SIG-M5 treated with dmso at 0.1 percent for 504 hours (cell line): ENCODE measurements at regions not wholly inside any gene's neighbourhood (a gene's known extent, or its start where the extent isn't known, plus 50 kb on each side); places are given as distances from the start of the nearest gene placed in this dataset.
"Not testable (repeated sequence)": the region's sequence is repeated elsewhere in the genome, so short reads cannot be mapped to it uniquely, and the experiment has no call there.

ENCODE experiments used
- DNase-seq: peaks from one replicate; lab custom pipeline; 2025; ENCODE audit not compliant: unreplicated experiment; lab: John Stamatoyannopoulos, UW

- not testable (repeated sequence) for DNase-seq
Measured at GRCh38 chr12:127140864-127141484, 1126.0 kb upstream of the TMEM132C start.

- DNase-seq = no peak
Measured at GRCh38 chr12:127143020-127143419, 1124.0 kb upstream of the TMEM132C start.

GRCh38 chr12:127144770-127145169 is 1122.2 kb upstream of the TMEM132C start:
- no peak for DNase-seq

- no peak for DNase-seq
Measured at GRCh38 chr12:127145241-127145928, 1121.6 kb upstream of the TMEM132C start.

- no peak for DNase-seq
Measured at GRCh38 chr12:127145929-127146789, 1120.8 kb upstream of the TMEM132C start.

- DNase-seq = no peak
Measured at GRCh38 chr12:127146991-127147718, 1119.8 kb upstream of the TMEM132C start.

GRCh38 chr12:127147724-127148123 is 1119.2 kb upstream of the TMEM132C start:
- DNase-seq = no peak

GRCh38 chr12:127148318-127148717 is 1118.7 kb upstream of the TMEM132C start:
- DNase-seq = no peak

- DNase-seq = no peak
Measured at GRCh38 chr12:127149226-127149964, 1117.6 kb upstream of the TMEM132C start.

- no peak for DNase-seq
Measured at GRCh38 chr12:127150028-127150427, 1116.9 kb upstream of the TMEM132C start.

- no peak for DNase-seq
Measured at GRCh38 chr12:127150479-127150878, 1116.5 kb upstream of the TMEM132C start.

- DNase-seq = no peak
Measured at GRCh38 chr12:127150956-127151355, 1116.0 kb upstream of the TMEM132C start.

GRCh38 chr12:127153996-127154395 is 1113.0 kb upstream of the TMEM132C start:
- no peak for DNase-seq

- not testable (repeated sequence) for DNase-seq
Measured at GRCh38 chr12:127154830-127155229, 1112.1 kb upstream of the TMEM132C start.

GRCh38 chr12:127155935-127156619 is 1110.9 kb upstream of the TMEM132C start:
- DNase-seq = not testable (repeated sequence)

- DNase-seq = not testable (repeated sequence)
Measured at GRCh38 chr12:127157501-127158366, 1109.2 kb upstream of the TMEM132C start.

GRCh38 chr12:127158385-127159061 is 1108.4 kb upstream of the TMEM132C start:
- DNase-seq = no peak

GRCh38 chr12:127161466-127161865 is 1105.5 kb upstream of the TMEM132C start:
- DNase-seq = no peak
